HG03565 (cell line): ENCODE measurements at regions not wholly inside any gene's neighbourhood (a gene's known extent, or its start where the extent isn't known, plus 50 kb on each side); places are given as distances from the start of the nearest gene placed in this dataset.

Experiments
- ATAC-seq: cut with Tn5 transposase; IDR thresholded peaks from one replicate; pipeline ENCODE4 v1.9.1; 2021; ENCODE audit warnings: mild to moderate bottlenecking, moderate library complexity; ENCODE audit not compliant: unreplicated experiment

- no peak for ATAC-seq
Measured at GRCh38 chrX:125778261-125778660, 387.8 kb downstream of the DCAF12L2 start.

- ATAC-seq: no peak
Measured at GRCh38 chrX:125782184-125782583, 383.9 kb downstream of the DCAF12L2 start.

- no peak for ATAC-seq
Measured at GRCh38 chrX:125786316-125786715, 379.8 kb downstream of the DCAF12L2 start.

GRCh38 chrX:125791787-125792186 lies 374.3 kb downstream of the DCAF12L2 start:
- ATAC-seq: no peak

- ATAC-seq: no peak
Measured at GRCh38 chrX:125810856-125811255, 355.2 kb downstream of the DCAF12L2 start.

- no peak for ATAC-seq
Measured at GRCh38 chrX:125826080-125826479, 340.0 kb downstream of the DCAF12L2 start.

- no peak for ATAC-seq
Measured at GRCh38 chrX:125826774-125827451, 339.2 kb downstream of the DCAF12L2 start.

GRCh38 chrX:125846271-125846670 lies 319.8 kb downstream of the DCAF12L2 start:
- no peak for ATAC-seq

- no peak for ATAC-seq
Measured at GRCh38 chrX:125850693-125851092, 315.4 kb downstream of the DCAF12L2 start.

- ATAC-seq: no peak
Measured at GRCh38 chrX:125883169-125883568, 282.9 kb downstream of the DCAF12L2 start.

- ATAC-seq: no peak
Measured at GRCh38 chrX:125894947-125895346, 271.1 kb downstream of the DCAF12L2 start.

- ATAC-seq: no peak
Measured at GRCh38 chrX:125895518-125895917, 270.6 kb downstream of the DCAF12L2 start.

- ATAC-seq: no peak
Measured at GRCh38 chrX:125926295-125926694, 239.8 kb downstream of the DCAF12L2 start.

- ATAC-seq: no peak
Measured at GRCh38 chrX:125940985-125941384, 225.1 kb downstream of the DCAF12L2 start.

GRCh38 chrX:125947501-125947900 lies 218.6 kb downstream of the DCAF12L2 start:
- ATAC-seq: no peak

GRCh38 chrX:125952973-125953372 lies 213.1 kb downstream of the DCAF12L2 start:
- no peak for ATAC-seq

- ATAC-seq: no peak
Measured at GRCh38 chrX:125953814-125954213, 212.3 kb downstream of the DCAF12L2 start.

GRCh38 chrX:125954236-125954635 lies 211.9 kb downstream of the DCAF12L2 start:
- ATAC-seq: no peak

- ATAC-seq: no peak
Measured at GRCh38 chrX:125977851-125978250, 188.2 kb downstream of the DCAF12L2 start.

GRCh38 chrX:125998432-125998831 lies 167.7 kb downstream of the DCAF12L2 start:
- no peak for ATAC-seq

GRCh38 chrX:126027229-126027628 lies 138.9 kb downstream of the DCAF12L2 start:
- ATAC-seq: no peak

- ATAC-seq: no peak
Measured at GRCh38 chrX:126030021-126030420, 136.1 kb downstream of the DCAF12L2 start.

GRCh38 chrX:126063984-126064383 lies 102.1 kb downstream of the DCAF12L2 start:
- no peak for ATAC-seq
